Mucosa of rectum (tissue), 2 donors: ENCODE measurements at regions not wholly inside any gene's neighbourhood (a gene's known extent, or its start where the extent isn't known, plus 50 kb on each side); places are given as distances from the start of the nearest gene placed in this dataset.

Experiments
- H3K27ac ChIP-seq, 2 donors: one replicate each; pipeline ENCODE4 v1.7.0; 2013; ENCODE audit warnings: inconsistent platforms in 2 of 2, low read depth in 2 of 2, low read length in 2 of 2
- H3K27me3 ChIP-seq, 2 donors: one replicate each; pipeline ENCODE4 v1.7.0; 2013; ENCODE audit warnings: low read length in 2 of 2; ENCODE audit not compliant: control insufficient read depth in 2 of 2, insufficient read depth in 2 of 2
- H3K36me3 ChIP-seq, 2 donors: one replicate each; pipeline ENCODE4 v1.7.0; 2013; ENCODE audit warnings: low read length in 2 of 2; ENCODE audit not compliant: control insufficient read depth in 2 of 2, insufficient read depth in 2 of 2
- H3K4me1 ChIP-seq, 2 donors: one replicate each; pipeline ENCODE4 v1.7.0; 2013; ENCODE audit warnings: low read length in 2 of 2, mild to moderate bottlenecking in 1 of 2; ENCODE audit not compliant: control insufficient read depth in 2 of 2, insufficient read depth in 2 of 2
- H3K4me3 ChIP-seq, 2 donors: one replicate each; pipeline ENCODE4 v1.7.0; 2013; ENCODE audit warnings: low read length in 2 of 2
- H3K9ac ChIP-seq, 2 donors: one replicate each; pipeline ENCODE4 v1.7.0; 2013; ENCODE audit warnings: low read length in 2 of 2, low read depth in 1 of 2, mild to moderate bottlenecking in 1 of 2
- H3K9me3 ChIP-seq, 2 donors: one replicate each; pipeline ENCODE4 v1.7.0; 2013; ENCODE audit warnings: low read length in 2 of 2; ENCODE audit not compliant: control insufficient read depth in 2 of 2
- donor health status: healthy.
- donor health status: Normal muscosa, but diverticular disease.

- Histone ChIP-seq H3K36me3 (no peaks in the 10 kb centered on the region), H3K27ac (no peak overlapping the region), H3K9ac (no peak overlapping the region)
These were observed 187.1 kb downstream of the MYCN start for GRCh38 chr2:16127276-16127940.

GRCh38 chr2:16126517-16127275 lies 186.3 kb downstream of the MYCN start:
- no peak overlapping the region for H3K4me3 ChIP-seq
- no peaks in the 10 kb centered on the region for H3K36me3 ChIP-seq
- peaks cover 19 to 27% of the 10 kb centered on the region in 2 donors for H3K4me1 ChIP-seq
- H3K27ac ChIP-seq: peak overlapping the region in 1 of 2 donors; percentile 38
- no peaks in the 10 kb centered on the region for H3K27me3 ChIP-seq
- no peak overlapping the region for H3K9ac ChIP-seq
- H3K9me3 ChIP-seq: no peaks in the 10 kb centered on the region

More at GRCh38 chr2:16127276-16127940, 187.1 kb downstream of the MYCN start:
- no peak overlapping the region for H3K4me3 ChIP-seq
- peaks cover 19 to 27% of the 10 kb centered on the region in 2 donors for H3K4me1 ChIP-seq
- no peaks in the 10 kb centered on the region for H3K9me3 ChIP-seq
- H3K27me3 ChIP-seq: no peaks in the 10 kb centered on the region

GRCh38 chr2:16125614-16126516 lies 185.5 kb downstream of the MYCN start:
- Histone ChIP-seq H3K36me3 (no peaks in the 10 kb centered on the region), H3K4me3 (no peak overlapping the region), H3K27ac (peak overlapping the region; percentile 18 to 38), H3K9me3 (no peaks in the 10 kb centered on the region), H3K9ac (no peak overlapping the region), H3K4me1 (peaks cover 19 to 27% of the 10 kb centered on the region in 2 donors), H3K27me3 (no peaks in the 10 kb centered on the region)

- Histone ChIP-seq H3K4me3 (no peak overlapping the region), H3K36me3 (no peaks in the 10 kb centered on the region), H3K9me3 (no peaks in the 10 kb centered on the region), H3K4me1 (peaks cover 19 to 27% of the 10 kb centered on the region in 2 donors), H3K27me3 (no peaks in the 10 kb centered on the region), H3K27ac (peak overlapping the region; percentile 32 to 40), H3K9ac (no peak overlapping the region)
These were observed 184.7 kb downstream of the MYCN start for GRCh38 chr2:16124881-16125613.

GRCh38 chr2:16123856-16124780 lies 183.8 kb downstream of the MYCN start:
- H3K9me3 ChIP-seq: no peaks in the 10 kb centered on the region
- H3K36me3 ChIP-seq: no peaks in the 10 kb centered on the region
- H3K27me3 ChIP-seq: no peaks in the 10 kb centered on the region
- peak overlapping the region in 1 of 2 donors; percentile 20 for H3K4me3 ChIP-seq
- peaks cover 19 to 27% of the 10 kb centered on the region in 2 donors for H3K4me1 ChIP-seq
- no peak overlapping the region for H3K9ac ChIP-seq
- H3K27ac ChIP-seq: peak overlapping the region; percentile 2 to 32

- H3K9ac ChIP-seq: no peak overlapping the region
- peak overlapping the region in 1 of 2 donors; percentile 32 for H3K27ac ChIP-seq
- peak overlapping the region in 1 of 2 donors; percentile 20 for H3K4me3 ChIP-seq
- H3K36me3 ChIP-seq: no peaks in the 10 kb centered on the region
- H3K27me3 ChIP-seq: no peaks in the 10 kb centered on the region
- H3K9me3 ChIP-seq: no peaks in the 10 kb centered on the region
- H3K4me1 ChIP-seq: peaks cover 19 to 27% of the 10 kb centered on the region in 2 donors
These were observed 183.1 kb downstream of the MYCN start for GRCh38 chr2:16123421-16123820.

- no peaks in the 10 kb centered on the region for H3K27me3 ChIP-seq
- H3K4me1 ChIP-seq: peaks cover 19 to 27% of the 10 kb centered on the region in 2 donors
- H3K9ac ChIP-seq: no peak overlapping the region
- H3K27ac ChIP-seq: no peak overlapping the region
- no peak overlapping the region for H3K4me3 ChIP-seq
- H3K36me3 ChIP-seq: no peaks in the 10 kb centered on the region
- no peaks in the 10 kb centered on the region for H3K9me3 ChIP-seq
These were observed 182.2 kb downstream of the MYCN start for GRCh38 chr2:16122556-16122955.

- Histone ChIP-seq H3K4me3 (no peak overlapping the region), H3K9me3 (no peaks in the 10 kb centered on the region), H3K4me1 (peaks cover 19 to 27% of the 10 kb centered on the region in 2 donors), H3K27ac (no peak overlapping the region), H3K9ac (no peak overlapping the region), H3K36me3 (no peaks in the 10 kb centered on the region), H3K27me3 (no peaks in the 10 kb centered on the region)
These were observed 181.6 kb downstream of the MYCN start for GRCh38 chr2:16121986-16122390.
